Suppressor macrophage treated with lipopolysaccharide for 4 hours (primary cell): ENCODE measurements at regions not wholly inside any gene's neighbourhood (a gene's known extent, or its start where the extent isn't known, plus 50 kb on each side); places are given as distances from the start of the nearest gene placed in this dataset.

Source experiments
- DNase-seq: peaks from one replicate; pipeline ENCODE4 v3.0.0-alpha.2; 2020

- no peak for DNase-seq
These were observed 141.9 kb downstream of the SOX9 start for GRCh38 chr17:72262766-72263165.

GRCh38 chr17:72264682-72265405 lies 144.0 kb downstream of the SOX9 start:
- no peak for DNase-seq

GRCh38 chr17:72266112-72266775 lies 145.4 kb downstream of the SOX9 start:
- no peak for DNase-seq

GRCh38 chr17:72267601-72268000 lies 146.8 kb downstream of the SOX9 start:
- no peak for DNase-seq

GRCh38 chr17:72268431-72268830 lies 147.6 kb downstream of the SOX9 start:
- no peak for DNase-seq

- DNase-seq = no peak
These were observed 149.6 kb downstream of the SOX9 start for GRCh38 chr17:72270273-72270924.

GRCh38 chr17:72271603-72272002 lies 150.8 kb downstream of the SOX9 start:
- no peak for DNase-seq

DNA sequence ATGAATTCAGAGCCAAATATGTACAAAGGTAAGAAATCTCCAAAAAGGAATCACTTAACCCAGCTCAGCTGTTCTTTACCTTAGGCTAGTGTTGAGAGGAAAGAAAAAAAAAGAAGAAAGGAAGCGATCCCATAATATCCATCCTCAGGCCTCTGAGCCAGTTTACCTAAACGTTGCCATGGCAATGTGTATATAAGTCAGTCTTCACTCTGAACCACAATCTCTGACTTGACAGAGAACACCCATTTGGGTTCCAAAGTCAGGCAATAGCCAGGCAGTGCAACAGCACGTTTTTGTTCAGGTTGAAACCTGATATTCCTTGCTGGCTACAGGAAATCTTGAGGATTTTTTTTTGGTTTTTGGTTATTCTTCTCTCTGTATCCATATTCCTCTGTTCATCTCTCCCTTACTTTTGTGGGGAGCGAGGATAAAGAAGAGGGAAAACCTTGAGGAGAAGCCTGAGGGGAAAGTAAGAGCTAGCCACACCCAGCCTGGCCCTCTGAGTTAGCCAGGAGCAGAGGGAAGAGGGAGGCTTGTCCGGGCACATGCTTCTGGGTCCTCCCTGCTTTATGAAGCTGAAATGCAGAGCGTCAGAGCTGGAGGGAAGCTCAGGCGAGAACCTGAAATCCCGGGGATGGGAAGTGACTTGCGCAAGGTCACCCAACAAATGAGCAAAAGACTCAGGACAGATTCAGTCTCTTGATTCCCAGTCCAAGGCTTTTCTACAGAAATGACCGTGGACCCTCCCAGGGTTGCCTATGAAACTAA lies 152.7 kb downstream of the SOX9 start:
- DNase-seq = no peak

- DNase-seq = no peak
These were observed 153.8 kb downstream of the SOX9 start for GRCh38 chr17:72274614-72275013.

- no peak for DNase-seq
These were observed 160.1 kb downstream of the SOX9 start for GRCh38 chr17:72280881-72281280.

DNA sequence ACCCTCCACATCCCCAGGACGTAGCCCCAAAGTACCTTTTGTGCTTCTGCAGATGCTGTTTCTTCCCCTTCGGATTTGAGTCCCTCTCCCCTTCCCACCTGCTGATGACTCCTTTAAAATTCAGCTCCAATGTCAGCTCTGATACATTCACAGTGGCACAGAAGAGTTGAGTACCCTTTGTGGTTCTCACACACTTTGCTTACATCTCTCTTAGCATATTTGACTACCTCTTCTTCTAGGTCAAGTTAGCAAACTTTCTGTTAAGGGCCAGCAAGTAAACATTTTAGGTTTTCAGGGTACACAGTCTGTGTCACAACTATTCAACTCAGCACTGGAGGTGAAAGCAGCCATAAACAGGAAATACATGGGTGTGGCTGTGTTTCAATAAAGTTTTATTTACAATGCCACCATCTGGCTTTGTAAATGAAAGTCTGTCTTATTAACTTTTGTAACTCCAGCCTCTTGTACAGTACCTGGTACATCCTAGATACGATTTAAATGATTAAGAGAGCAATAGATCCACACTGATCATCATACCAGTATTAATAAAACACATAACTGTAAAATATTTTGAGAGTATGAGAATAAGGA lies 161.7 kb downstream of the SOX9 start:
- DNase-seq = no peak

- no peak for DNase-seq
These were observed 164.0 kb downstream of the SOX9 start for GRCh38 chr17:72284806-72285205.

- no peak for DNase-seq
These were observed 166.8 kb downstream of the SOX9 start for GRCh38 chr17:72287586-72287985.

DNA sequence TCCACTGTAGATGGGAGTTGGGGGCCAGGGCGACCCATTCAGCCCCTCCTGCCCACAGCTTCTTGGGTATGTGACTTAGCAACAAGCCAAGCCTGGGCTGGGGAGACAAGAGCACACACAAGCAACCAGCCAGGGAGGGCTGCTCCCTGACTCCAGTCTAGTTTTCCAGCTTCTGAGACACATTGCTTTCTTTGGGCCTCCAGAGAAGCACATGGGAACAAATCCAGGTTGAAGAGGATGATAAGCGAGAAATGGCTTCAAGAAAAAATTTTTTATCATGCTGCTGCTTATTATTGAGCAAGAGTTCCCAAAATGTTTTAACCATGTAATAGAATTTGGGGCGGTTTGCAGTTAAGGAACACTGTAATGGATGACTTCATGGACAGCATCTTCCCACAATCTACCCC lies 173.7 kb downstream of the SOX9 start:
- DNase-seq = no peak

DNA sequence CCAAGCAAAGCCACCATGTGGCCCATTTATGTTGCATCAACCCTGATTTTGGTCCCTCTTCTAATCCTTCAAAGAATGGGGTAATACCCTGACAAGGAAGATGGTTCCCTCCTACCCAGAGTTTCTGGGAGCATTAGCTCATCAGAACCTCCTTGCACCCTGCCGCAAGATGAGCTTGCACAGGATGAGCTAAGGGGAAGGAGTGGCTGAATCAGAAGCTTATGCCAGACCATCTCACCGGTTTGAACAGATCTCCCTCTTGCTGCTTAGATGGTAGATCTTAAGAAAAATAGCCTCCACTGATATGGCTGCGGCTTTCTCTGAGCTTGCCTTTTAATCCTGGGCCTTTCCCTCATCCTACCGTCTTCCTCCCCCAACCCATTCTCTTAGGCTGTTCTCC lies 175.1 kb downstream of the SOX9 start:
- no peak for DNase-seq

DNA sequence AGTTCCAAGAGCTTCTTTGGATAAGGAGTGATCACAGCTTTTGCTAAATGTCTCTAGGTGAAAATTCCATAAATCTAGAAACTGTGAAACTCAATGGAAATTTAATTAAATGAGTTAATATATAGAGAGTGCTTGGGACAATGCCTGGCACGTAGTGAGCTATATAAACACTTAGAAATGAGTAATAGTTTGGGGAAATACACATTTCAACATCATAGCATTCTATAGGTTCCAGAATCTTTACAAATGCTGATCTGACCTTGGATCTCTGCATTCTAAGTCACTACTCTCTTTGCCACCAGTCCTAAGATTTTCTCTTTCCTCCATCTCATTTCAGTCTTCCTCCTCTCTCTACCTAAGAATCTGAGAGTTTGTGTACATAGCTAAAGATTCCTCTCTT lies 175.6 kb downstream of the SOX9 start:
- no peak for DNase-seq

- no peak for DNase-seq
These were observed 176.7 kb downstream of the SOX9 start for GRCh38 chr17:72297326-72298115.

GRCh38 chr17:72299100-72299499 lies 178.3 kb downstream of the SOX9 start:
- DNase-seq = no peak

DNA sequence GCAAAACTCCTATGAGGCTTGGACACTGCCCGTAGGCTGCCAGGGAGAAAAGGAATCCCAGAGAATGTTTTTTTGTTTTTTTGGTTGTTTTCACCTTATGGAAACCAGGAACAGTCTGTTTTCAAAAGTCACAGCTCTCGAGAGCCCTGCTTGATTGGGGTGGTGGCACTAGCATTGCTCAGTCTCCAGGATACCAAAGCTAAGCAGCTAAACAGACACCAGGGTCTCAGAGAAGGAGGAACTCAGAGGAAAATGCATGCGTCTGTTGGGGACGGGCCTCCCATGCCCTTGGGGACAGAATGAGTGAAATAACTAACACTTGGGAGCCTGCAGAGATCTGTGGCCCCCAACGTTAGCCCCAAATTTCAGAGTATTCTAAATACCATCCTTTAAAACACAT lies 178.8 kb downstream of the SOX9 start:
- no peak for DNase-seq

GRCh38 chr17:72301887-72302286 lies 181.1 kb downstream of the SOX9 start:
- no peak for DNase-seq

GRCh38 chr17:72302735-72303134 lies 181.9 kb downstream of the SOX9 start:
- DNase-seq = no peak
